ENCODE measurements at regions not wholly inside any gene's neighbourhood (a gene's known extent, or its start where the extent isn't known, plus 50 kb on each side); places are given as distances from the start of the nearest gene placed in this dataset.

GRCh38 chr13:34608331-34608730 lies 333.7 kb upstream of the NBEA start:
- DNase-seq (ENCODE audit: low read depth) = peak; percentile 11

DNA sequence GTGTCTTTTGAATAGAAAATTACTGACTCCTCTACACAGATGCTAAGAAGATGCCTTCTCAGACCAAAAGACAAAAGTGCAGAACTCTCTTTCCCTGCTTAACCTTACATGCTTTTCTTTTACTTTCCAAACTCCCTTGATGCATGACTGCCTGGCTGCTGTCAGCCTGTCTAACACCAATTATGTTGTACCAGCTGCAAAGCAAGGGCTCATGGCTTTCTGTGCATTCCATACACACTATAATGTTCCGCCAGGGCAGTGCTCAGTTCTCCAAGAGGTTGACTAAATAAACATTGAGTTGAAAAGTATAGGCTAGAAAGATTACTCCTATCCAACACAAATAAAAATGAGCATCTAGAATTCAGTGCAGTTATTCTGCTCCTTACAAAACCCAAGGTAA lies 330.4 kb upstream of the NBEA start:
- DNase-seq (ENCODE audit: low read depth) = no peak

- no peak for DNase-seq (ENCODE audit: low read depth)
These were observed 324.5 kb upstream of the NBEA start for GRCh38 chr13:34617473-34618083.

GRCh38 chr13:34618654-34619053 lies 323.4 kb upstream of the NBEA start:
- DNase-seq (ENCODE audit: low read depth) = no peak

DNA sequence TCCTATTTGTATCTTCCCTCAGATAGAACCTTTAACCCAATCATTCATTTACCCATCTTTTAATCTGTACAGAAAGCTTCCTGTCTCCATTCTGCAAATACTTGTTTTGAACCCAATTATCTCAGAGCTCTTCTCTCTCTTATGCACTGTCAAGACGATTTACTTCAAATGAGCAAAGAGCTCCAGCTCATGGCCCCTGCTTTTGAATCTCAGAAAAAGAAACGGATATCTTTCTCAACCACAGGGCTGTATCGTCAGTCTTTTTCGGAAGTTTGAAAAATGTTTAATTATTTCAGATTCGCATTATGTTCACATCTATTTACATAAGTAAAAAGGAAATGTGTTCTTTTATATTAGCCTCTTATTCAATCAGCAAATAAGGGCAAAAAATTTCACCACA lies 322.7 kb upstream of the NBEA start:
- DNase-seq (ENCODE audit: low read depth) = no peak

DNA sequence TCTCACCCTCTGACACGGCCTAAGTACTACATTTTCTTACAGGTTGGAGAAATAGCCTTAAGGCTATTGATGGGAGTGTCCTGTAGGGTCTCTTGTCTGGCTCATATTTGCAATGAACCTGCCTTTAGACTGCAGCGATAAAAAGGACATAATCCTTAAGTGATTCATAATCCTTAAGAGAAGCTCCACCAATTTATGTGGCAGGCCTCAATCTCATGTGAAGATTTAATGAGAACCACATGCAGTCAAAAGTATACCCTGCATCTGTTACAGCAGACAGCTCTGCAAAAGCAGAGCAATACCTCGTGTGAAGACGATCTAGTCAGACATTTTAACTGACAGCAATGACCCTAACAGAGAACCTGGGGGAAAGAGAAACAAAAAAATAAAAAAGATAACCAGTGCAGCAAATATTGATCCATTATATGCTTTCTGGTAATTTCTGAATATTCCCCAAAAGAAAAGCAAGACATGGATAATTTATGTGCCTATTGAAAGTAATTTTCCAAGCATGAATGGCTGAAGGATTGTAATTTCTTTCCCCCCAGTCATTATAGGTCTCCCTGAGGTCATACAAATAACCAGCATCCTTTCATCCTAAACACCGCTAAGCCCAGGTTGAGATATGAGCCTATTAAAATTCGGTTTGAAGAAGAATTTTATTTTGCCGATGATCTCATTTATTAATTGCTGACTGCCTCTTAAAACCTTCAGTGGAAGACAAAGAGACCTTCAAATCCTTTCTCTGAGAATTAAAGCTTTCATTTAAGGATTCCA lies 321.8 kb upstream of the NBEA start:
- DNase-seq (ENCODE audit: low read depth) = no peak

GRCh38 chr13:34620862-34621261 lies 321.2 kb upstream of the NBEA start:
- DNase-seq (ENCODE audit: low read depth) = no peak

GRCh38 chr13:34623331-34623730 lies 318.7 kb upstream of the NBEA start:
- no peak for DNase-seq (ENCODE audit: low read depth)

GRCh38 chr13:34627509-34628208 lies 314.4 kb upstream of the NBEA start:
- no peak for DNase-seq (ENCODE audit: low read depth)

DNA sequence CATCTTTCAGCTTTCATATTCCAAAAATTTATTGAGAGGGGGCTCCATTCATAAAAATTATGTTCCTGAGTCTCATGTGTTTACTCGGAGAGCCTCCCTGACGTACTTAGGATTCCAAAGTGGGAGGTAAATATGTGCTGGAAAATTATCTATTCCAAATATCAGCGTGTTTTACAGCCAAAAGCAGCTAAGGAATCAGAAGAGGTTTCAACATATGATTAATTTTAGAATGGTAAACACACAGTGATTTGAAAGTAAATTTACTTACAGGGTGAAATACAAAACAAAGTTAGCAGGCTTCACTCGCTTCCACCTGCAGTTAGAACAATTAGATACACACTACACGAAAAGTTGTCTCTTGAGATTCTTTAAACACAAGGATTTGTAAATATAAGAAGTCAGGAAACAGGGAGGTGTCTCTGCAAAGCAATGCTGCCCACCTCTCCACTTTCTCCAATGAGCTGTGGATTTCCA lies 313.8 kb upstream of the NBEA start:
- no peak for DNase-seq (ENCODE audit: low read depth)

DNA sequence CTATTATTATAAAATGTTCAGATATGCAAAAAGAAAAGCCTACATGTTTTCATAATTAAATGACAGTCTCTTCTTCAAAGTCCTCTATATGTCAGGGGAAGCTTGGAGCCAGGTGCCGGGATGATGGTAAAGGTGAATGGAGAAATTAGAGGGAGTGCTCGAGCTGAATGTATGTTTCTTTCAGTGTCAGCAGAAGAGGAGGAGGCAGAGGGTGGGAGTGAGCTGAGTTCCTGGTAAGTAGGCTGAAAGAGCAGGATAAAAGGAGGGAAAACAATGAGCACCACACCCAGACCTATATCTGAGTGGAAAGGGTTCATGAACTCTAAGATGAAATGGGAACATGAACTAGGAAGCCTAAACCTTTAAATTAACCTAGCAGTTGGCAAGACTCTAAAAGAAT lies 307.6 kb upstream of the NBEA start:
- DNase-seq (ENCODE audit: low read depth) = no peak

DNA sequence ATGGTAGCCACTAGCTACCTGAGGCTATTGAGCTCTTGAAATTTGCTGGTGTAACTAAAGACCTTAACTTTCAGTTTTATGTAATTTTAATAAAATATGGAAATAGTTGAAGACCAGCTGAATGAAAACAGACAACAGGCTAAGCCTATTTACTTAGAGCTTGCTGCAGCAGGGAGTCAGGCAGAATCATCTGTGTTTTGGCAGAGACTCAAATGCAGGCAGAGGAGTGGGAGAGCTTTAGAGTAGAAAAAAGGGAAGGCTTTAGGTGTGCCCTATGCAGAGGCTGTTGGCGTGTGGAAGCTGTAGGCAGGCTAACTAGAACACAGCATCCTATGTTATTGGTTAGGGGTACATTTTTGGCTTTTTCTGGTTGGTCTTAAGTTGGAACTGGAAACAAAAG lies 304.9 kb upstream of the NBEA start:
- DNase-seq (ENCODE audit: low read depth) = no peak

DNA sequence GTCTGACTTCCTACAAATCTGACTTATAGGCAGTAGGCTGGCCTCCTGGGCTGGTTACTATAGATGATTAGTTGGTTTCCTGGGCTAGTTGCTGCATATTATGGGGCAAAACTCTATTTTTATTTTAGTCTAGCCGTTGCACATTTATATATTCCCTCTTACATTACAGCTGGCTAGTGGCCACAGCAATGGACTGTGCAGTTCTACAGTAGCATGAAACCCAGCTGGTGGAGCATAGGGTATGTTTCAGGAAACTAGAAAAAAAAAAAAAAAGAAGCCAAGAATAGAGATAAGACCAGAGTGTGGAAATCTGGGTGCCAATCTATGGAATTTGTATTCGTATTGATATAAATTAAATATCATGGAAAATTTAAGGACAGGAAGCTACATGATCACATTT lies 304.4 kb upstream of the NBEA start:
- no peak for DNase-seq (ENCODE audit: low read depth)

- no peak for DNase-seq (ENCODE audit: low read depth)
These were observed 303.2 kb upstream of the NBEA start for GRCh38 chr13:34638897-34639296.

- no peak for DNase-seq (ENCODE audit: low read depth)
These were observed 301.7 kb upstream of the NBEA start for GRCh38 chr13:34640179-34640992.

- no peak for DNase-seq (ENCODE audit: low read depth)
These were observed 301.1 kb upstream of the NBEA start for GRCh38 chr13:34640993-34641330.

DNA sequence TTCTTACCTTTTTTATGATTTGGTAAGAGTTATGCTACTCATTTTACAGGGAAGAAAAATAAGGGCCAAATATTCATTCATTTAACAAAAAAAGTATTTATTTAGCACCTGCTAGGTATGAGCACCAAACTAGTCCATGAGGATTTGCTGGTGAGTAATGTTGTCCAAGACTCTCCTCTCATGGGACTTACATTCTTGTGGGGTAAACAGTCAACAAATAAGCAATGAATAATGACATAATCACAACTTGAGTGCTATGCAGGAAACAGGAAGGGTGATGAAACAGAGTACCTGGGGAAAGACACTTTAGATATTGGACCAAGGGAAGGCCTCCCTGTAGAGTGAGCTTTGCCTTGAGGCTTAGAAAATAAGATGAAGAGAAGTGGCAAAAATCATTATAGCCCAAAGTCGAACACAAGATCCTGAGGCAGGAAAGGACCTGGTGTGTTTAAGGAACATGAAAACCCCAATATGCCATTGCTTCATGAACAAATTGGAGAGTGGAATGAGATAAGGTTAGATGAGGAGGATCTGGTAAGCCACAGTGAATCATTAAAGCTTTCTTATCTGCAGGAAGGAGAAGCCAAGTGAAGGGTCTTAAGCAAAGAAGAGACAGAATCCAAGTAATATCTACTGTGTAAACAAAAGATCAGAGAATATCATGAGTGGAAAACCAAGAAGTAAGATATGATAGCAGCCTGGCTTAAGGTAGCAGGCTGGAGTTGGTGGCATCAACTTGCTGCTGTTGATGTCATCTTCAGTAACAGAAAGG lies 294.5 kb upstream of the NBEA start:
- DNase-seq (ENCODE audit: low read depth) = no peak

- DNase-seq (ENCODE audit: low read depth) = peak; percentile 5
These were observed 287.9 kb upstream of the NBEA start for GRCh38 chr13:34654203-34654602.

DNA sequence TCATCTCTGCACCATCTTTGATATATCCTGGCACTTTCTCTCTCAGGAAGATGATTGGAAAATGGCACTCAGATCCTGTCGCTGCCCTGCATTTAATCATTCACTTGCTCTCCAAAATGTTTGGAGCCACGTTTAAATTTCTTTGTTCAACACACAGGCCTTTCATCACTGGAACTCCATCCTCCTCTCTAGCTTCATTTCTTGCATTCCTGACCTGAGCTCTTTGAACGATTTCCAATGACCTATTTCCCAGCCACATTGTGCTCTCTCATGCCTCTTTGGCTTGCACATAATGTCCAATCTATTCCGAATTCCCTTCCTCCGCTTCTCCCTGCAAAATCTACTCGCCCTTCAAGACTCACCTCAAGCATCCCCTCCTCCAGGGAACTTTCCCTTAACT lies 287.4 kb upstream of the NBEA start:
- no peak for DNase-seq (ENCODE audit: low read depth)

DNA sequence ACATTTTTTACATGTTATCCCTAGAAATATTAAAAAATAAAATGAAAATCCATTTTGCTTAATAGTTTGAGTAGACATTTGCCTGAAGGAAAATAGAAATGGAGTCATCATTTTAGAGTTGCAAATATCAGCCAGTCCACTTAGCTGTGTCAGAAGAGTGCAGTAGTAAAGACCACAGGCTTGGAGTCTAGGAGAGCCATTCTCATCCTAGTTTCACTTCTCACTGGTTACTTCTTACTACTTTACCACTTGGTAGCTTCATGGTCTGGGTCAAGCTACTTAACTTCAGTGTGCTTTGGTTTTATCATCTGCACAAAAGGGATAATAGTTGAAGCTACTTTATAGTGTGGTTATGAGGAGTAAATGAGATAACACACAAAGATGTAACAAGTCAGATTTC lies 286.5 kb upstream of the NBEA start:
- no peak for DNase-seq (ENCODE audit: low read depth)

- DNase-seq (ENCODE audit: low read depth) = peak; percentile 77
These were observed 284.4 kb upstream of the NBEA start for GRCh38 chr13:34657716-34658115.

All from HT1080 (cell line).